SIG-M5 treated with dmso at 0.1 percent for 504 hours (cell line): ENCODE measurements at regions not wholly inside any gene's neighbourhood (a gene's known extent, or its start where the extent isn't known, plus 50 kb on each side); places are given as distances from the start of the nearest gene placed in this dataset.
"Not testable (repeated sequence)": the region's sequence is repeated elsewhere in the genome, so short reads cannot be mapped to it uniquely, and the experiment has no call there.

Experiments
- DNase-seq: peaks from one replicate; lab custom pipeline; 2025; ENCODE audit not compliant: unreplicated experiment; lab: John Stamatoyannopoulos, UW

GRCh38 chr2:111439237-111439636 lies 318.5 kb downstream of the BCL2L11 start:
- DNase-seq: not testable (repeated sequence)

GRCh38 chr2:111441614-111442013 lies 320.9 kb downstream of the BCL2L11 start:
- not testable (repeated sequence) for DNase-seq

DNA sequence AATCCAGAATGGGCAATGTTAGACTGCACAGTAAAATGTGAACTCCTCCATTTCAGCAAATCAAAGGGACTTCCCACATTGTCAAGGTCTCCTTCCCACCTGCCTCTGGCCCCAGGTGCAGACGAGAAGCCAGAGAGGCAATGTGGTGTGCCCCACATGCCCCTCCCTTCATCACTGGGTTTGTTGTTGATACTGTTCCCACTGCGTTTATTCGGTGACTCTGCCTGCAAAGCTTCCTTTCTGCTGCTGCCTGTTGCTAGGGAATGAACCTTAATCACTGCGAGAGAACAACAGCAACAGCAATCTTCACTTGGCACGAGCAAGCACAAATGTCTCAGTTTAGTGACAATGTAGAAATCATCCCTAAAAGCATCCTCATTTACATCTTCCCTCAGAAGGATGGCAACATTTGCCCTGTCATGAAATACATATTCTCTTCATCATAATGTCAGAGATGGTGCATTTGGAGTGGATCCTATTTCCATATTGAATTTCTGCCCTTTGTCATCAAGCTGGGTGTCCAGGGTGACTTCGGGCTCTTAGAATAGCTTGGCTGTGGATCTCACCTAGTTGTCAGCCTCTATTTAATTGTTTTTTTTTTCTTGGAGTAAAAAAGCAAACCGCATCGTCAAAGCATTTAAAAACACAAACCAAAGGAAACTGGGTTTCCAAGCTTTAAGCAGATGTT lies 322.2 kb downstream of the BCL2L11 start:
- DNase-seq: not testable (repeated sequence)

GRCh38 chr2:111444516-111444915 lies 323.8 kb downstream of the BCL2L11 start:
- not testable (repeated sequence) for DNase-seq

DNA sequence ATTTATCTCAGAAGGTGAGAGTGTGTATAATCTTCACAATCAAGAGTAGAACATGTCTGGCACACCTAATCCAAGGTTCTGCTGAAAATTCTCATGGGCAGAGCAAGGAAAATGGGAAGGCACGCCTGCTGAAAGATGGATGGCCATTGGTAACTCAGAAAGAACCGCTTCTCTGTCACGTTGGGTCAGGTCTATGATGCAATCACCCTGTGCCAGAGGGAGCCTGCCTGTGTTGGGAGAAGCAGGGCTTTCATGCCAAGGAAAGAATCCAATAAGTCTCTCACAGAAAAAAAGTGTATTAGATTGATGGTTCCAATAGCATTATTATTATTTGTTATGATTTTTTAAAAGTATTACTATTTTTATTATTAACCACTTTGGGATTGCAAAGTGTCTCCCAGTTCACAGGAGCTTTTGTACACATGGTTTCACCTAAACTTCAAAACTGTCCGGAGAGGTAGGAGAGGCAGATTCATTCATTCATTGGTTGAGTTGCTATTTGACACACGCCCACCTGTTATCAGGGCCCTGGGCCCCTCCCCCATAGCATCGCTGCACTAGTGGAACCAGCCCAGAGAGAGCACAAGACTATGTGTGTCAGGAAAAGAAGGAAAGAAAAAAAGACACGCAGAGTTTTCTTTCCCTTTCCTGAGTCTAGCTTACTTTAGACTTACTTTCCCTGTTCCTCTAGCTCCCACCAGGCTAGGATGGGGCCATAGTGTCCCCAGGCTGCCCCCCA lies 324.6 kb downstream of the BCL2L11 start:
- DNase-seq: not testable (repeated sequence)

GRCh38 chr2:111445941-111446340 lies 325.2 kb downstream of the BCL2L11 start:
- not testable (repeated sequence) for DNase-seq

DNA sequence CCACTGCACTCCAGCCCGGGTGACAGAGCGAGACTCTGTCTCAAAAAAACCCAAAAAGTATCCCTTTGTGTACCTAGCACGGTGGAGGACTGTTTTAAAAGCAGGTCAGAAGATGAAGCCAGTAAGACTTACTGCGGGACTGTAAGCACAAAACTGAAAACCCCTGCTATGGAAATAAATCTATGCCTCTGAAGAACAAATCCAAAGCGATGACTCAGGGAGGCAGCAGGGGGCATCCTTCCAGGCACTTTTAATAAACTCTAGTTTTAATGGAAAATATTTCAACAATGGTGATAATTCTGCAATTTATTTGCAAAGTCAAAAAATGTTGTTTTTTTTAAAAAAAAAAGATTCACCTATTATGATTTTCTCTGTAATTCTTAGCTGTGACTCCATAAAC lies 326.8 kb downstream of the BCL2L11 start:
- DNase-seq: not testable (repeated sequence)

- DNase-seq: not testable (repeated sequence)
Measured at GRCh38 chr2:111448796-111449195, 328.1 kb downstream of the BCL2L11 start.

- DNase-seq: not testable (repeated sequence)
Measured at GRCh38 chr2:111450526-111450925, 329.8 kb downstream of the BCL2L11 start.

- not testable (repeated sequence) for DNase-seq
Measured at GRCh38 chr2:111451692-111452199, 331.0 kb downstream of the BCL2L11 start.

DNA sequence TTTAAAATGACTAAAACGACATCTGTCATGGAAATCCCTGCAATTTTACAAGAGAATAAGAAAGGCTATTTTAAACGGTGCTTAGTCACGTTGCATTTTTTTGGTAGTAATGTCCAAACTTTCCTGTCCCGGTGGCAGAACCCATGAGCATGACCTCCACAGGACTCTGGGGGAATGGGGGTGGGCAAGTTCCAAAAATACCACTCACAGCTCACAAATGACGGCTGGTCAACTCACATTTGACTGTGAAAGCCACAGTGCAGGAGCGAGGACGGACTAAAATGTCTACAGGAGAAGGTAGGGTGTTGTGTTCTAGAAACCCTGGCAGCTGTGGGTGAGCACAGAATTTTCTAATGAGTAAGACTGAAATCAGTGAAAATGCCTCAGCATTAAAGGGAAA lies 331.5 kb downstream of the BCL2L11 start:
- DNase-seq: not testable (repeated sequence)

DNA sequence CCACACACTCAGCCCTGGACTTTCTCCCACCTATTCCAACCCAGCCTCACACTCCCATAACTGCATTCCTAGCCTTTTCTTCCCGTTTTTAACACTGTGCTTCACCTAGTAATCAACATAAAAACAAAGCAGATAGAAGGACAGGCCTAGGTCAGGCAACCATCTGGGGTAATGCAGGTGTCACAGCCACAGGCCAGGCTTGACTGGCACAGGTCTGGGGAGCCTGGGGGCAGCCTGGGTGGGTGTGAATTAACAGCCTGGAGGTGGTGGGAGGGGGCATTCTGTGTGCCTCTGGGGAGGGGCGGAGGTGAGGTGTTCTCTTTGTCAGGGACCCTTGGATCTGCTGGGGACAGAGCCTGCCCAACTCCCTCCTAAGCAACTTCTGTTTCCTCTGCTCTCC lies 332.6 kb downstream of the BCL2L11 start:
- DNase-seq: not testable (repeated sequence)

GRCh38 chr2:111453816-111454215 lies 333.1 kb downstream of the BCL2L11 start:
- DNase-seq: not testable (repeated sequence)

GRCh38 chr2:111454404-111454803 lies 333.7 kb downstream of the BCL2L11 start:
- DNase-seq: not testable (repeated sequence)

DNA sequence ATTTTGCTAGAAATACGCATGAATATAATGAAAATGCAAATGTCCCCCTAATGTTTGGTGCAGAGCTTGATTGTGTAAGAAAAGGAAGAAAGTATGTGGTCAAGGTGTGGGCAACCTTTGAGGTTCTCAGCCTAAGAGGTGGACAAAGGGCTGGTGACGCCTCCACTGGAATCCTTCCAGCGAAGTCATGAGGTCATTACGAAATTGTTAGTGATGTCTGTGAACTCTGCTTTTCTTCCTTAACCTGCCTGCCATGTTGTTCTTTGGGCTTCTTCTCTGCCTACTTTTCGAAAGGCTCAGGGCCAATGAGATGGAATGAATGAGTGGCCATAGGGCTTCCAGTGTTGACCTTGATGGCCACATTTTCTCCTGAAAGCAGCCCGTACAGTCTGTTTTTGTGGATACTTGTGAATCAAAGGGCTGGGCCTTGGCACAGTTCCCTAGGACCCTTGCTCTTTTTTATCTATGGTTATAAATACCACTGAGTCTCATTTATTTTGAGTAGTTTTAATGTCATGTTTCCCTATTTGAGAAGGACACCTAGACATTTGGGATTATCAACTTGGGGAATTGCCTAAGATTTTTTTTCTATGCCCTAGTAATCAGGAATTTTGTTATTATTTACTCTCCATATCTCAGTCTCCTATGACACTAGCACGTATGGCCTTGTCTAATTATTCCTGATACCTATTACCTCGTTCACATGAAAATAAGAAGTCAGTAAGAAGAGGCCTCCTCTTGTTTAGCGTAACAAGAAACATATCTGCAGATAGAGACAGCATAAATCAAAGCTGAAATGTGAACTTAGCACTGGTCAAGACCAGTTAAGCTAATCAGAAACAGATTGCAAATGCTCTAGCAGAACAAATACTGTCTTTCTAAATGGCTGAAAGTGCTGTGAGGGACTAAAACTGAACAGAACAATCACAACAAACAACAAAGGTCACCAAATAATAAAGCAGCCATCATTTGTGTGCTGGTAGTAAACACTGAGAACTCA lies 334.6 kb downstream of the BCL2L11 start:
- DNase-seq: not testable (repeated sequence)

DNA sequence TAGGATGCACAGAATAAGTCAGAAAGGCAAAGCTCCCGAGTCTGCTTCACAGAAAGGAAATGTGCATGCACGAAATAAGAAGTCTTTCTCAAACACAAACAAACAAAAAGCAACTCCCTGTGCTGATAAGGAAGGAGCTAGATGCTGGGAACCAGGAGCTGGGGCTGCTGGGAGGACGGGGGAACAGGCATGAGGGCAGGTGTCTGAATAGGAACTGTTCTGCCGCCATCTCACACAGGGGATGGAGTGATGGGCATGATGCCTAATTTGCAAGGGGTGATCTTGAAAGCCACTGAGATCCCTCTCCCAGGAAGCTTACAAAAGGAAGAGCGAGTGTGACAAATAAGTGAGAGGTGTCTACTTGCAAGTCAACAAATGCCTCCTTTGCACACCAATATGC lies 336.5 kb downstream of the BCL2L11 start:
- DNase-seq: not testable (repeated sequence)

DNA sequence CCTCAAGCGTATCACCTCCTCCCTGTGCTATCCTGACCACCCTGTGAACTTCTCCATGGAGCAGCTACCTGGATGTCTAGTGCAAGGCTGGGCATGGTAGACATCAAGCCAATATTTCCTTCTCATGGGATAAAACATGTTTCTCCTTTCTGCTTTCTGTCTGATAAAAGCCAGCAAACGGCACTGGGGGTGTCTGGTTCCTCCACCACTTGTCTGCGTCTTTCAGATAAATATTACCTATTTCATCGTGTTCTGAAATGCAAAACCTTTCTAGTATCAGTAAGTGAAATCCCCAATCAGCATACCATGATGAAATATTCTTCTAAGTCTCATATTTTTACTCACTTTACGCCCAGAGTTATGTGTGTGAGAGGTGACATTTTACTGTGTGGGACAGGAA lies 340.2 kb downstream of the BCL2L11 start:
- not testable (repeated sequence) for DNase-seq

DNA sequence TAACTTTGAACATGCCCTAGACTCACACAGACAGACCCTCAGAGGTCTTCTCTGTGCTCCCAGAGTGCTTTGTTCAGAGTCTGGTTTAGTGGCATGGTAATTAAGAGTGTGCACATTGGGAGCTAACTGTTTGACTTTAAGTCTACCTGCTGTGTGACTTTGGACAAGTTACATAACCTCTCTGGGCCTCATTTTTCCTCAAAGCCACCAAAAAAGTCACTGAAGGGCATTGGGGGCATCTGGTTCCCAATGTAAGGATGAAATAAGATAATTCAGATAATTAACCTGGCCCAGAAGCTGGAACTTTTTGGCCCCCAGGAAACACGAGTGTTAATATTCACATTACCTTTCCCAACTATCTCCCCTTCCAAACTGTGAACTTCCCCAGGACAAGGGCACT lies 341.1 kb downstream of the BCL2L11 start:
- DNase-seq: not testable (repeated sequence)

- not testable (repeated sequence) for DNase-seq
Measured at GRCh38 chr2:111462572-111462971, 341.9 kb downstream of the BCL2L11 start.

- DNase-seq: not testable (repeated sequence)
Measured at GRCh38 chr2:111463238-111463848, 342.6 kb downstream of the BCL2L11 start.
